Retinal pigment epithelial cell (primary cell): ENCODE measurements at regions not wholly inside any gene's neighbourhood (a gene's known extent, or its start where the extent isn't known, plus 50 kb on each side); places are given as distances from the start of the nearest gene placed in this dataset.
A peak's percentile ranks its signal among the peaks of the same experiment; 100 is the strongest.

Experiments
- DNase-seq: peaks from one replicate; pipeline ENCODE4 v3.0.0-alpha.2; 2010; ENCODE audit warnings: low read depth
- H3K4me3 ChIP-seq: 2 replicates; pipeline ENCODE4 v1.5.1; 2011; ENCODE audit warnings: mild to moderate bottlenecking, low read length, control low read depth, moderate library complexity
- TF ChIP-seq, protein P1 (sequence below): conservative IDR thresholded peaks from 2 replicates; pipeline ENCODE4 v1.5.1; 2011; ENCODE audit warnings: low read depth, low read length, control low read depth, inconsistent platforms

DNA sequence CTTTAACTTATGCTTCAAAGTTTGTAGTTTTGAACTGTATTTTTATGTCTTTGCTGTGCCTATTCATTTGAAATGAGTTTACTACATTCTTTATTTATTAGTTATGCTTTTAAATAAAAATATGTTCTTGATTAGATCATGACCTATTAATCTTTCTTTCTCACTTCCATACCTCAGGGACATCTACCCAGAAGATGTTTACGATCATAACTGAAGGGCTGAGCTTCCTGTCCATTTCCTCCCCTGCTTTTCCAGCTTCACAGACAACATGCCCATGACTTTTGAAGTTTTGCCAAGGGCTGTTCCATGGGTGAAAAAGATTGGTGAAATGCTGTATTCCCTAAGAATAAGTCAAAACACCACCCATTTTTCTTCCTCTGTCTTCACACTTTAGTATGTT lies 99.7 kb upstream of the DDIT4L start:
- DNase-seq = no peak
- TF ChIP-seq, protein P1, sequence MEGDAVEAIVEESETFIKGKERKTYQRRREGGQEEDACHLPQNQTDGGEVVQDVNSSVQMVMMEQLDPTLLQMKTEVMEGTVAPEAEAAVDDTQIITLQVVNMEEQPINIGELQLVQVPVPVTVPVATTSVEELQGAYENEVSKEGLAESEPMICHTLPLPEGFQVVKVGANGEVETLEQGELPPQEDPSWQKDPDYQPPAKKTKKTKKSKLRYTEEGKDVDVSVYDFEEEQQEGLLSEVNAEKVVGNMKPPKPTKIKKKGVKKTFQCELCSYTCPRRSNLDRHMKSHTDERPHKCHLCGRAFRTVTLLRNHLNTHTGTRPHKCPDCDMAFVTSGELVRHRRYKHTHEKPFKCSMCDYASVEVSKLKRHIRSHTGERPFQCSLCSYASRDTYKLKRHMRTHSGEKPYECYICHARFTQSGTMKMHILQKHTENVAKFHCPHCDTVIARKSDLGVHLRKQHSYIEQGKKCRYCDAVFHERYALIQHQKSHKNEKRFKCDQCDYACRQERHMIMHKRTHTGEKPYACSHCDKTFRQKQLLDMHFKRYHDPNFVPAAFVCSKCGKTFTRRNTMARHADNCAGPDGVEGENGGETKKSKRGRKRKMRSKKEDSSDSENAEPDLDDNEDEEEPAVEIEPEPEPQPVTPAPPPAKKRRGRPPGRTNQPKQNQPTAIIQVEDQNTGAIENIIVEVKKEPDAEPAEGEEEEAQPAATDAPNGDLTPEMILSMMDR = no peak
- H3K4me3 ChIP-seq = no peak overlapping the region

DNA sequence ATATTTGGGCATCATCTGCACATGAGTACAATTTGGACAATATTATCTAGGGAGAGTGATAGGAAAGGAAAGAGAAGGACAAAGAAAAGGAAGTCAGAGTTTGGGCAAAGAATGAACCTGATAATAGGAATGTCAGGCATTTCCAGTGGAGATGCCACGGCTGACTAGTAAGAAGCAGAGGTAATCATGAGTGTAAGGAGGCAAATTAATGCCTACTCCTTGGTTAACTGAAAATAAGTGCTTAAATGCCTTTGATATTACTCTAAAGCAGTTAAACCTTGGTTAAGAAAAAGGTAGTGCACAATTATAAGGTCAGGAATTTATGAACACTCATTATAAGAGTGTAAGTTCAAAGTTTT lies 99.2 kb upstream of the DDIT4L start:
- no peak for DNase-seq
- TF ChIP-seq, protein P1 = no peak

DNA sequence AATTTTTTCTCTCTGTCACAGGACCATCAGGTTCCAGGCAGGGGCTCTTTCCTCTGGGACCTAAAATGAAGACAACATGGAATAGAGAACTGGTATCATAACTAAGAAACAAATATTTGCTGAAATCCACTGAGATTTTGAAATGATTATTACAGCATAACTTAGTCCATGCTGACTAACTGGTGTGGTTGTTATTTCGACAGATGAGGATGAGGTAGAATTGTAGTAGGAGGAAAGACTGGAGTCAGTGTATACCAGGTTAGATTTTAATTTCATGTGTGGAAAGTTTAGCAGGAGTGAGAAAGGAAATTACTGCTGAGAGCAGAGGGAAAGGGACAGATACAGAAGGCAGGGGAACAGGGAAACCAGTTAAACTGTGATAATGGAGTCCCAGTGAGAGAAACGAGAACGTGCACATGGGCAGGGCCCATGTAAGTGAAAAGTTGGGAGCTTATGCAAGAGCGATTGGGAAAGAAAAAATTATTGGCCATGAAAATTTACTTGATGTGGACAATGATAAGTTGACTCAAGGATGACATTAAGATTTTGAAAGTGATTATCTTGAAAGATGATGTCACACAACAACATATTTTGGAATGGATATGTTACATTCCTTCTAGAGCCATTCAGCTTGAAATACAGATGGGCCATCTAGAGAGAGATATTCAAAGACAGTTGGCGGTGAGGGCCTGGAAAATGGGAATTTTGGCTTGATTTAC lies 98.7 kb upstream of the DDIT4L start:
- DNase-seq = no peak
- TF ChIP-seq, protein P1 = no peak

More for the DNA sequence above, 99.2 kb upstream of the DDIT4L start:
- no peak overlapping the region for H3K4me3 ChIP-seq

DNA sequence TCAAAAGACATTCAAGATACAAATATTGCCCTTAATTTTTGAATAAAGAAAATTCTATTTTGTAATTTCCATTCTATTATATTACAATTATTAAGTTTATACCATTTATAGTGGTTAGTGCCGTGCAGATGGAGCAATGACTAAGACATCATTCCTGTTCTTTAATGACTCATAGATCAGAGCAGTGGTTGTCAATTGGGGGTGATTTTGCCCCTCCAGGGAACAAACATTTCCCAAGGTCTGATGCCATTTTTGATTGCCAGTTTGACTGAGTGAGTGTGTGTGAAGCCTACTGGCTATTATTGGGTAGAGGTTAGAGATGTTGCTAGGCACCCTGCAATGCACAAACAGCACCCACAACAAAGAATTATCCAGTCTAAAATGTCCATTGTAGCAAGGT lies 97.9 kb upstream of the DDIT4L start:
- TF ChIP-seq, protein P1 = no peak
- peak; percentile 26 for DNase-seq
- H3K4me3 ChIP-seq = no peak overlapping the region

More for the DNA sequence above, 98.7 kb upstream of the DDIT4L start:
- H3K4me3 ChIP-seq = no peak overlapping the region

DNA sequence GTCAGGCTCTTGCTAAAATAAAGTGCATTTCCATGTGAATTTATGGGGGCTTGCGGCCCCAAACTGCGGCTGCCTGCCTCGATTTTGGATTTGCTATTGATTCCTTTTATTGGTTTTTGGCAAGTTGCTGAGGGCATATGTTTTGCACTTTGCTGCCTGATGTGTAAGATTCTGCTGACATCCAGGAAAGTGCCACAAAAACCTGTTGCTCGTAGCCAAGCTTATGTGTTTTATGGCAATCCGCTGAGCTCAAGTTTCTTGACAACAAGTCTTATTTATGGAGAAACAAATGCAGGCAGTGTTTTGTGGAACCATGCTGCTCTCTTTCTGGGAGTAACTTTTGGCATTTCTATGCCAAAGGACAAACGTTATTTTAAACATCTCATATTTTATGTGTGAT lies 97.3 kb upstream of the DDIT4L start:
- DNase-seq = no peak

DNA sequence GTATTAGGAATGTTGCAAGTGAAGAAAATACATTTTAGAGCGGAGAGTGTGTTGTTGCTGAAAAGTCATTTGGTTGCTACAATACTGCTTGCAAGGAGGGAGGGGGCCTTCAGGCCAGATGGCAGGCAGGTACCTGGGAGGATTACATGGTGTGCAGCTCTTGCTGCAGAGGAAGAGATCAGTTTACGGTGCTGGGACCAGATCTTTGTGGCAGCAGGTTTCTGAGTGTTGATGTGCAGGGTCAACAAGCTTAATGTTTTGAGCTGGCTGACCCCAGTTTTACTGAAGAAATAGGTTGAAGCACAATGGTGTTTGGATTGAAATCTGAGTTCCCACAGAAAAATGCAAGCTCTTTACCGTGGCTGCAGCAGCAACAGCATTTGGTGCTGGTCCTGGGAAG lies 96.4 kb upstream of the DDIT4L start:
- TF ChIP-seq, protein P1 = no peak
- no peak for DNase-seq
- no peak overlapping the region for H3K4me3 ChIP-seq

More for the DNA sequence above, 97.3 kb upstream of the DDIT4L start:
- TF ChIP-seq, protein P1 = no peak
- no peak overlapping the region for H3K4me3 ChIP-seq

DNA sequence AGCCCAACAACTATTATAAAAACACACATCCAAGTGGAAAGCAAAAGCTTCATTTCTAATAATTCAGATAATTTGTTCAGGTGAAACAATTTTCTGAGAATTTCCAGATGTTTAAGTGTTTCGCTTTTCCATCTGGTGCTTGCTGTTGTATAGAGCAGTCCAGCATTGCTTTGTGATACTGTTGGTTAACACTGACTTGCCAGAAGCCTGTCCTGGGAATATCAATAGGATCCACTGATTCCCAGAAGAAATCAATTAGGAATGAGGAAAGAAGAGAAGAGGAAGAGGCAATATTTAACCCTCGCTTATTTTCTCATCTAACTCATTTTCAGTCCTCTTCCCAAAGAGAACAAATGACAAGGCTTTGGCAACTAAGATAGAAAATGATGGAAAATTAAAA lies 94.9 kb upstream of the DDIT4L start:
- no peak for DNase-seq
- TF ChIP-seq, protein P1 = no peak
- no peak overlapping the region for H3K4me3 ChIP-seq
